Panc1 (cell line): ENCODE measurements at regions not wholly inside any gene's neighbourhood (a gene's known extent, or its start where the extent isn't known, plus 50 kb on each side); places are given as distances from the start of the nearest gene placed in this dataset.

Experiments used
- CTCF ChIP-seq: fragments of 450-650 bp; IDR thresholded peaks from 2 replicates; pipeline ENCODE4 v1.5.1; 2017; ENCODE audit warnings: mild to moderate bottlenecking
- POLR2AphosphoS5 ChIP-seq: IDR thresholded peaks from 2 replicates; pipeline ENCODE4 v1.6.1; 2012; ENCODE audit warnings: mild to moderate bottlenecking, low read depth, low read length, moderate library complexity
- TCF7L2 ChIP-seq: IDR thresholded peaks from 2 replicates; pipeline ENCODE4 v1.6.1; 2011; ENCODE audit warnings: mild to moderate bottlenecking, low read depth, low read length, inconsistent platforms
- TF ChIP-seq, protein P1 (sequence below), 2 experiments: IDR thresholded peaks; 2 replicates each; pipeline ENCODE4 v1.6.1; 2011 to 2012; ENCODE audit warnings: low read depth in 2 of 2, control low read depth in 1 of 2, low read length in 1 of 2, mild to moderate bottlenecking in 1 of 2, moderate library complexity in 1 of 2; ENCODE audit not compliant: insufficient read depth in 1 of 2

DNA sequence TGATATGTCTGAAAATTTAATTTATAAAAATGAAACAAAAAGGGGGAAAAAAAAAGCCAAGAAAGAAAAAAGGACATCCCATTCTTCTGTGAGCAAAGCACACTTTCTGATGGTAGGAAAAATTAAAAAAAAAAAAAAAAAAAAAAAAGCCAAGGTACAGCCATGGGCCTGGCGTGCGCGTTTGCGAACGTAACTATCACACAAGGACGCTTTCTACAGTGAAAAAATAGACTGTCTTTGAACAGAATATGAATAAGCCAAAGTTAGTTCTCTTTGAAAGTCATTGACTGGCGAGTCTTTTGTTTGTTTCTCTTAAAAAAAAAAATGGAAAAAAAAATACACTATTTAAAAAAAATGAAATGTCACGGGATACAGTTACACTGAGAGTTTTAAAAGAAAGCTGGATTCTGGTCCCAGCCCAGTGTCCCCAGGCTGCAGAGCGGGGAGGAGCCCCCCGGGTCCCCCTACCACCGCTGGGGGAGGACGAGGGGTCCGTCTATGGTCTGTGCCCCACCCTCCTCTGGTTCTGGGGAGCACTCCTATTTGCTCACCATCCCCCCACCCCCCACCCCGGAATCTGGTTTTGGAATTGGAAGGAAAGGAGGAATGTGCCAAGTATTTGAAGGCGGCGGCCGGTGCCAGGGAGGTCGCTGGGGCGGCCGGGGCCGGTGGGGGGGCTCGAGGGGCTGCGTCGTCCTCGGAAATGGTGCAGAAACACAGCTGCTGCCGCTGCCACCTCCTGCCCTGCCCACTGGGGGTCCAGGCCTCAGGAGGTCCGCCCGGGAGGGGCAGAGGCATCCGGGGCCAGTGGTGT is 134.5 kb downstream of the PTPRS start:
- TF ChIP-seq CTCF, result no peak
- TF ChIP-seq, protein P1, sequence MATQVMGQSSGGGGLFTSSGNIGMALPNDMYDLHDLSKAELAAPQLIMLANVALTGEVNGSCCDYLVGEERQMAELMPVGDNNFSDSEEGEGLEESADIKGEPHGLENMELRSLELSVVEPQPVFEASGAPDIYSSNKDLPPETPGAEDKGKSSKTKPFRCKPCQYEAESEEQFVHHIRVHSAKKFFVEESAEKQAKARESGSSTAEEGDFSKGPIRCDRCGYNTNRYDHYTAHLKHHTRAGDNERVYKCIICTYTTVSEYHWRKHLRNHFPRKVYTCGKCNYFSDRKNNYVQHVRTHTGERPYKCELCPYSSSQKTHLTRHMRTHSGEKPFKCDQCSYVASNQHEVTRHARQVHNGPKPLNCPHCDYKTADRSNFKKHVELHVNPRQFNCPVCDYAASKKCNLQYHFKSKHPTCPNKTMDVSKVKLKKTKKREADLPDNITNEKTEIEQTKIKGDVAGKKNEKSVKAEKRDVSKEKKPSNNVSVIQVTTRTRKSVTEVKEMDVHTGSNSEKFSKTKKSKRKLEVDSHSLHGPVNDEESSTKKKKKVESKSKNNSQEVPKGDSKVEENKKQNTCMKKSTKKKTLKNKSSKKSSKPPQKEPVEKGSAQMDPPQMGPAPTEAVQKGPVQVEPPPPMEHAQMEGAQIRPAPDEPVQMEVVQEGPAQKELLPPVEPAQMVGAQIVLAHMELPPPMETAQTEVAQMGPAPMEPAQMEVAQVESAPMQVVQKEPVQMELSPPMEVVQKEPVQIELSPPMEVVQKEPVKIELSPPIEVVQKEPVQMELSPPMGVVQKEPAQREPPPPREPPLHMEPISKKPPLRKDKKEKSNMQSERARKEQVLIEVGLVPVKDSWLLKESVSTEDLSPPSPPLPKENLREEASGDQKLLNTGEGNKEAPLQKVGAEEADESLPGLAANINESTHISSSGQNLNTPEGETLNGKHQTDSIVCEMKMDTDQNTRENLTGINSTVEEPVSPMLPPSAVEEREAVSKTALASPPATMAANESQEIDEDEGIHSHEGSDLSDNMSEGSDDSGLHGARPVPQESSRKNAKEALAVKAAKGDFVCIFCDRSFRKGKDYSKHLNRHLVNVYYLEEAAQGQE (IDR thresholded peaks at IDR 0.05; ENCODE audit: insufficient read depth in 1 of 2, low read depth in 2 of 2, low read length in 1 of 2), result no peak
- no peak for TF ChIP-seq TCF7L2
- no peak for TF ChIP-seq POLR2AphosphoS5
